ENCODE measurements at regions not wholly inside any gene's neighbourhood (a gene's known extent, or its start where the extent isn't known, plus 50 kb on each side); places are given as distances from the start of the nearest gene placed in this dataset.

- H3K9me3 ChIP-seq (ENCODE audit: low read length): 0 out of 2 replicates have a peak, but pooled peaks cover 9% of the 10 kb centered on the region
- H3K4me1 ChIP-seq (ENCODE audit: insufficient read depth, low read length): no peaks in the 10 kb centered on the region
- no peaks in the 10 kb centered on the region for H3K9me2 ChIP-seq (replicated peaks; ENCODE audit: low read length)
- no peak overlapping the region for H3K4me2 ChIP-seq (ENCODE audit: low read length)
- no peak overlapping the region for H2AFZ ChIP-seq (ENCODE audit: low read length)
- no peak overlapping the region for H3K4me3 ChIP-seq (ENCODE audit: low read length)
- ChIA-PET CTCF (no interaction called here), POLR2A (ENCODE audit: unreplicated experiment) (no interaction called here)
- H4K20me1 ChIP-seq (ENCODE audit: low read length): no peaks in the 10 kb centered on the region
- no peaks in the 10 kb centered on the region for H3K36me3 ChIP-seq (ENCODE audit: low read depth, low read length)
- intact Hi-C loops (cut with micrococcal nuclease): no loop called here
- no peaks in the 10 kb centered on the region for H3F3A ChIP-seq (ENCODE audit: low read length, unreplicated experiment)
- no peak overlapping the region for H3K9ac ChIP-seq (ENCODE audit: low read length)
- TF ChIP-seq CTCF (conservative IDR thresholded peaks at IDR 0.05; ENCODE audit: low read depth, low read length): no peak
- ATAC-seq (no peak), DNase-seq (no peak)
- no peaks in the 10 kb centered on the region for H3K79me2 ChIP-seq (ENCODE audit: low read length)
- H3K27ac ChIP-seq (ENCODE audit: low read length): no peak overlapping the region
- H3K27me3 ChIP-seq (ENCODE audit: low read length): no peaks in the 10 kb centered on the region
- no TSS peak for BruUV-seq (replicated peaks)
Measured at GRCh38 chr15:25170113-25170731, 215.4 kb downstream of the SNRPN start.

- Histone ChIP-seq H3K79me2 (ENCODE audit: low read length) (no peaks in the 10 kb centered on the region), H3K4me1 (ENCODE audit: insufficient read depth, low read length) (no peaks in the 10 kb centered on the region), H2AFZ (ENCODE audit: low read length) (no peak overlapping the region), H3K4me3 (ENCODE audit: low read length) (no peak overlapping the region), H3K4me2 (ENCODE audit: low read length) (no peak overlapping the region), H3K27me3 (ENCODE audit: low read length) (no peaks in the 10 kb centered on the region), H3K36me3 (ENCODE audit: low read depth, low read length) (no peaks in the 10 kb centered on the region), H3K9me2 (replicated peaks; ENCODE audit: low read length) (no peaks in the 10 kb centered on the region), H3K9me3 (ENCODE audit: low read length) (0 out of 2 replicates have a peak, but pooled peaks cover 9% of the 10 kb centered on the region), H3F3A (ENCODE audit: low read length, unreplicated experiment) (no peaks in the 10 kb centered on the region), H3K9ac (ENCODE audit: low read length) (no peak overlapping the region), H3K27ac (ENCODE audit: low read length) (no peak overlapping the region), H4K20me1 (ENCODE audit: low read length) (no peaks in the 10 kb centered on the region)
- no peak for DNase-seq
- TF ChIP-seq CTCF (conservative IDR thresholded peaks at IDR 0.05; ENCODE audit: low read depth, low read length) (no peak), EZH2phosphoT487 (IDR thresholded peaks at IDR 0.05; ENCODE audit: borderline replicate concordance, low read length) (no peak), EZH2 (IDR thresholded peaks at IDR 0.05; ENCODE audit: low read length, unreplicated experiment) (no peak)
- CTCF ChIA-PET: no interaction called here
- intact Hi-C loops (cut with micrococcal nuclease): no loop called here
- no TSS peak for BruUV-seq (replicated peaks)
- ATAC-seq: no peak
- POLR2A ChIA-PET (ENCODE audit: unreplicated experiment): no interaction called here
Measured at GRCh38 chr15:25170781-25171110, 216.0 kb downstream of the SNRPN start.

- ChIA-PET CTCF (no interaction called here), POLR2A (ENCODE audit: unreplicated experiment) (no interaction called here)
- no peak for ATAC-seq
- DNase-seq: no peak
- Histone ChIP-seq H3K27ac (ENCODE audit: low read length) (no peak overlapping the region), H3K79me2 (ENCODE audit: low read length) (no peaks in the 10 kb centered on the region), H3K4me3 (ENCODE audit: low read length) (no peak overlapping the region), H4K20me1 (ENCODE audit: low read length) (no peaks in the 10 kb centered on the region), H3K9me2 (replicated peaks; ENCODE audit: low read length) (no peaks in the 10 kb centered on the region), H3F3A (ENCODE audit: low read length, unreplicated experiment) (no peaks in the 10 kb centered on the region), H3K9me3 (ENCODE audit: low read length) (0 out of 2 replicates have a peak, but pooled peaks cover 9% of the 10 kb centered on the region), H3K4me2 (ENCODE audit: low read length) (no peak overlapping the region), H2AFZ (ENCODE audit: low read length) (no peak overlapping the region), H3K36me3 (ENCODE audit: low read depth, low read length) (no peaks in the 10 kb centered on the region), H3K27me3 (ENCODE audit: low read length) (no peaks in the 10 kb centered on the region), H3K9ac (ENCODE audit: low read length) (no peak overlapping the region), H3K4me1 (ENCODE audit: insufficient read depth, low read length) (no peaks in the 10 kb centered on the region)
- intact Hi-C loops (cut with micrococcal nuclease): no loop called here
- BruUV-seq (replicated peaks): no TSS peak
- TF ChIP-seq EZH2 (IDR thresholded peaks at IDR 0.05; ENCODE audit: low read length, unreplicated experiment): no peak
- no peak for TF ChIP-seq EZH2phosphoT487 (IDR thresholded peaks at IDR 0.05; ENCODE audit: borderline replicate concordance, low read length)
- TF ChIP-seq CTCF (conservative IDR thresholded peaks at IDR 0.05; ENCODE audit: low read depth, low read length): no peak
Measured at GRCh38 chr15:25171111-25171811, 216.5 kb downstream of the SNRPN start.

All from PC-3 (cell line).